GM21526 (cell line): ENCODE measurements at regions not wholly inside any gene's neighbourhood (a gene's known extent, or its start where the extent isn't known, plus 50 kb on each side); places are given as distances from the start of the nearest gene placed in this dataset.
"Not testable (repeated sequence)": the region's sequence is repeated elsewhere in the genome, so short reads cannot be mapped to it uniquely, and the experiment has no call there.

Source experiments
- ATAC-seq: cut with Tn5 transposase; IDR thresholded peaks from one replicate; pipeline ENCODE4 v1.9.1; 2021; ENCODE audit warnings: moderate library complexity; ENCODE audit not compliant: unreplicated experiment, low FRiP score

- no peak for ATAC-seq
Measured at GRCh38 chr4:57740625-57741190, 630.5 kb upstream of the IGFBP7 start.

GRCh38 chr4:57736781-57737180, 626.6 kb upstream of the IGFBP7 start:
- ATAC-seq, result no peak

GRCh38 chr4:57734104-57734670, 624.0 kb upstream of the IGFBP7 start:
- ATAC-seq, result no peak

- not testable (repeated sequence) for ATAC-seq
Measured at GRCh38 chr4:57729775-57730570, 619.8 kb upstream of the IGFBP7 start.

GRCh38 chr4:57726154-57726553, 616.0 kb upstream of the IGFBP7 start:
- no peak for ATAC-seq

GRCh38 chr4:57719456-57719855, 609.3 kb upstream of the IGFBP7 start:
- no peak for ATAC-seq

- not testable (repeated sequence) for ATAC-seq
Measured at GRCh38 chr4:57714313-57714712, 604.1 kb upstream of the IGFBP7 start.

- ATAC-seq, result no peak
Measured at GRCh38 chr4:57710053-57710452, 599.9 kb upstream of the IGFBP7 start.

- no peak for ATAC-seq
Measured at GRCh38 chr4:57691370-57691769, 581.2 kb upstream of the IGFBP7 start.

GRCh38 chr4:57689693-57690205, 579.6 kb upstream of the IGFBP7 start:
- ATAC-seq, result no peak

GRCh38 chr4:57682275-57682674, 572.1 kb upstream of the IGFBP7 start:
- ATAC-seq, result no peak

- ATAC-seq, result no peak
Measured at GRCh38 chr4:57679969-57680368, 569.8 kb upstream of the IGFBP7 start.

- ATAC-seq, result no peak
Measured at GRCh38 chr4:57676394-57676793, 566.2 kb upstream of the IGFBP7 start.

- ATAC-seq, result no peak
Measured at GRCh38 chr4:57672846-57673433, 562.8 kb upstream of the IGFBP7 start.

- ATAC-seq, result no peak
Measured at GRCh38 chr4:57668621-57669020, 558.4 kb upstream of the IGFBP7 start.

- ATAC-seq, result no peak
Measured at GRCh38 chr4:57665806-57666205, 555.6 kb upstream of the IGFBP7 start.

GRCh38 chr4:57661517-57662090, 551.4 kb upstream of the IGFBP7 start:
- ATAC-seq, result no peak

GRCh38 chr4:57658673-57659072, 548.5 kb upstream of the IGFBP7 start:
- no peak for ATAC-seq

- ATAC-seq, result no peak
Measured at GRCh38 chr4:57658188-57658587, 548.0 kb upstream of the IGFBP7 start.

GRCh38 chr4:57655342-57655741, 545.2 kb upstream of the IGFBP7 start:
- ATAC-seq, result no peak

- ATAC-seq, result no peak
Measured at GRCh38 chr4:57652779-57653178, 542.6 kb upstream of the IGFBP7 start.
